ENCODE measurements at regions not wholly inside any gene's neighbourhood (a gene's known extent, or its start where the extent isn't known, plus 50 kb on each side); places are given as distances from the start of the nearest gene placed in this dataset.

GRCh38 chr2:118738524-118739308, 108.7 kb downstream of the EN1 start:
- DNase-seq (ENCODE audit: low read depth in 2 of 2), result no peak

GRCh38 chr2:118738106-118738505, 109.3 kb downstream of the EN1 start:
- no peak for DNase-seq (ENCODE audit: low read depth in 2 of 2)

- DNase-seq (ENCODE audit: low read depth in 2 of 2), result no peak
These were observed 109.8 kb downstream of the EN1 start for GRCh38 chr2:118737684-118738083.

GRCh38 chr2:118732432-118732831, 115.0 kb downstream of the EN1 start:
- no peak for DNase-seq (ENCODE audit: low read depth in 2 of 2)

GRCh38 chr2:118731413-118731812, 116.0 kb downstream of the EN1 start:
- no peak for DNase-seq (ENCODE audit: low read depth in 2 of 2)

- DNase-seq (ENCODE audit: low read depth in 2 of 2), result no peak
These were observed 117.0 kb downstream of the EN1 start for GRCh38 chr2:118730405-118730804.

- no peak for DNase-seq (ENCODE audit: low read depth in 2 of 2)
These were observed 117.7 kb downstream of the EN1 start for GRCh38 chr2:118729760-118730159.

- no peak for DNase-seq (ENCODE audit: low read depth in 2 of 2)
These were observed 118.5 kb downstream of the EN1 start for GRCh38 chr2:118728984-118729383.

- no peak for DNase-seq (ENCODE audit: low read depth in 2 of 2)
These were observed 120.6 kb downstream of the EN1 start for GRCh38 chr2:118726821-118727220.

GRCh38 chr2:118723394-118723793, 124.1 kb downstream of the EN1 start:
- no peak for DNase-seq (ENCODE audit: low read depth in 2 of 2)

- no peak for DNase-seq (ENCODE audit: low read depth in 2 of 2)
These were observed 124.5 kb downstream of the EN1 start for GRCh38 chr2:118722976-118723375.

- DNase-seq (ENCODE audit: low read depth in 2 of 2), result no peak
These were observed 125.5 kb downstream of the EN1 start for GRCh38 chr2:118721817-118722551.

GRCh38 chr2:118720866-118721265, 126.6 kb downstream of the EN1 start:
- no peak for DNase-seq (ENCODE audit: low read depth in 2 of 2)

GRCh38 chr2:118718921-118719320, 128.5 kb downstream of the EN1 start:
- DNase-seq (ENCODE audit: low read depth in 2 of 2), result no peak

- DNase-seq (ENCODE audit: low read depth in 2 of 2), result no peak
These were observed 131.3 kb downstream of the EN1 start for GRCh38 chr2:118716102-118716501.

- DNase-seq (ENCODE audit: low read depth in 2 of 2), result no peak
These were observed 133.3 kb downstream of the EN1 start for GRCh38 chr2:118714118-118714517.

- no peak for DNase-seq (ENCODE audit: low read depth in 2 of 2)
These were observed 135.8 kb downstream of the EN1 start for GRCh38 chr2:118711603-118712002.

- no peak for DNase-seq (ENCODE audit: low read depth in 2 of 2)
These were observed 137.0 kb downstream of the EN1 start for GRCh38 chr2:118710481-118710880.

- DNase-seq (ENCODE audit: low read depth in 2 of 2), result no peak
These were observed 137.7 kb downstream of the EN1 start for GRCh38 chr2:118709786-118710185.

GRCh38 chr2:118706844-118707243, 140.6 kb downstream of the EN1 start:
- no peak for DNase-seq (ENCODE audit: low read depth in 2 of 2)

GRCh38 chr2:118706371-118706770, 141.1 kb downstream of the EN1 start:
- no peak for DNase-seq (ENCODE audit: low read depth in 2 of 2)

- DNase-seq (ENCODE audit: low read depth in 2 of 2), result no peak
These were observed 142.4 kb downstream of the EN1 start for GRCh38 chr2:118705032-118705431.

GRCh38 chr2:118699447-118700175, 147.8 kb downstream of the EN1 start:
- no peak for DNase-seq (ENCODE audit: low read depth in 2 of 2)
